HG03558 (cell line): ENCODE measurements at regions not wholly inside any gene's neighbourhood (a gene's known extent, or its start where the extent isn't known, plus 50 kb on each side); places are given as distances from the start of the nearest gene placed in this dataset.

Source experiments
- ATAC-seq: cut with Tn5 transposase; IDR thresholded peaks from one replicate; pipeline ENCODE4 v1.9.1; 2021; ENCODE audit warnings: moderate number of reproducible peaks; ENCODE audit not compliant: unreplicated experiment; ENCODE audit errors: extremely low read depth

DNA sequence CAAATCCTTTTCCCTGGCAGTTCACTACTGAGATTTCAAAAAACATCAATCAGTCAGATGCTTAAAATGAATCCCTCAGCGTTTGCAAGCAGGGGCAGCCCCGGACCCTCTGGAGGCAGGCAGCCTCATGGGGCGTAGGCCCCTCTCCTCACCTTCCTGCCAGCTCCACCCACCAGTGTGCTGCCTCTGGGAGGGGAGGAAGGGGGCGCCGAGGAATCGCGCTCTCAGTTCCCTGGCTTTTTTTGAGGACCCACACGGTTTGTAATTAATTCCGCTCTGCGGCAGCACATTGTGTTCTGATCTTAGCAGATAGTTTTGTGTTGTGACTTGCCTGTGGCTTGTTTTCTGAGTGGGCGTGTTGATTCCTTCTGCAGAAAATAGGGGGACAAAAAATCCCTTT is 159.9 kb downstream of the KLF13 start:
- no peak for ATAC-seq

DNA sequence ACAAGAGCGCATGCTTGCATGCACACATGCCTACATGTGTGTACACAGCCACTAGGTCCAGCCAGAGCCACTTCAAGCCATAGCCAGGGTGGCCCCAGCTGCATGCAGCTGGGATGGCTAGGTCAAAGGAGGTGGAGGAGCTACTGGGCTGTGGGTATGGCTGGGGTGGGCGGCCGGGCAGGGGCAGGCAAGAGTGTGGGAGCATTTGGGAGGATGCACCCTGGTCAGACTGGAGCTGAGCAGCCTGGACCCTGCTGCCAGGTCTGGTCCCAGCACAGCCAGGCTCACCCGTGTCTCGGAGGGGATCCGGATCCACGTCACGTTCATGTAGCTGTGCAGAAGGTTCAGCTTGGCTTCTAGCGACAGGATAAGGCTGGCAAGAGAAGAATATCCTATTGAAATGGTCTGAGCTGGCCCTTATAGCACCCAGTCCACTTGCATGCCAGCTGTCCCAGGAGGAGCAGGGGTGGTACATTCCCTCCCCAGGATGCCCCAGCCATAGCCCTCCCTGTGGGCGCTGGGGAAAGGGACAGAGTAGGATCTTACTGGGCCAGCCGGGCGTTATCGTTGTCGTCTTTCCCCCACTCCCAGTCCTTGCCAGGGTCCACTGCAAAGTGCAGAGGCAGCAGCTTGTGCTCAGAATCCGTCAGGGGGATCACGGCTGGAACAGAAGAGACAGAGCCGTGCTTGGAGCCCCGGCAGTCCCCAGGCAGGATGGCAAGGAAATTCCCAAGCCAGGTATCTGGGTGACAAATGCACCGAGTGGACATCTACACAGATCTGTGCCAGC is 160.5 kb downstream of the KLF13 start:
- ATAC-seq, result no peak

DNA sequence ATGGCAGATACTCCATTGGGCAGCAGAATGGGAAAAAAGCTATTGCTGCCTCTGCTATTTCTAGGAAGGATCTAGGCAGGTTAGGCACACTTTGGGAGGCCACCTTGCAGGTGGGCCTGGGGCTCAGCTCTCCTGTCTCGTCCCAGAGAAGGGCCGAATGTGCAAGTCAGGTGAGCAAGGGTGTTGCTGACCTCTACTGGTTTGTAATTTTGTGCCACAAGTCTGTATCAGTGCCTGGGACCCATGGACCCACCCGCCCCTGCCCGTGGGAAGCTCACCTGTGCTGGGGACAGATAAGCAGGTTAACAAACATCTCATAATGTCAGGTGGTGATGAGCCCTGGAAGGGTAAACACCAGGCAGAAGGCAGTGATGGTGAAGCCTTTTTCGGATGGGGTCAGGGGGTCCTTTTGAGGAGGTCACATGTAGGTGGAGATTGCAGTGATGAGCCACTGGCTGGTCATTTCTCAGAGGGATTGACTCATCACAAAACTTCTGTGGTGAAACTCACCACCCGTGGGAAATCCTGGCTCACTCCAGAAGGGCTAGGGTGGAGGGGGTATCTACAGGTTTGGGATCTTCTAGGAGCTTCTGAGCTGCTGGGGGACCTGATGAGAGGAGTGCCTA is 161.3 kb downstream of the KLF13 start:
- ATAC-seq, result no peak

DNA sequence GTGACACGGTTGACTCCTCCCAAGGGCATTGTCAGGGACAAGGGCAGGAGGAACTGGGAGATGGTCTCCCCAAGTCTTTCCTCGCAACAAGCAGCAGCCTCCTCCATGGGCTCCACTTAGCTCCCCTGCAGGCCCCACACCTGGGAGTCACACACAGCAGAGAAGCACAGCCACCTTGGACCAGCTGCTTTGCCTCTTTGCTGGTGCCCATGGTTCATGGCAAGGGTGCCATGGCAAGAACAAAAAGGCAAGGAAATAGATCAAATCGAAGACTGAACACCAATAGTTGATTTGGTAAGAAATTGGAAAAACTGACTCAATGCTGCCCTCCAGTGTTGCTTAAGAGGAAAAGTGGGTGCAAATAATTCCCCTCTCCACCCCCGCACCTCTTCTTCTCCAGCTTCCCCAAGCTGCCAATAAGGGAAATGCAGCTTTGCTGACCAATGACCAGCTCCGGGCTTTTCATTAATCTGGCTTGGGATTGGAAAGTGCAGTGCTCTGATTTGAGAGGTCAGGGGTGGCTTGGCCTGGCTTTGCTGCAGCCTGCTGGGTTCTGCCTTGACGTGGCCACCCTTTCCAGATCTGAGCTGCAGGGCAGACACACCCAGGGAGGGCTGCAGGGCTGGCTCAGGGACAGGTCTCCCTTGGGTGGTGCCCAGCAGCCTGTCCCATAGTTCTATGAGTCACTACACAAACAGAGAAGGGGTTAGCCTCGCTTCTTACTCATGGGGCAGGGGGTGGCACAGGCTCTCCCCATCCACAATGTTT is 162.0 kb downstream of the KLF13 start:
- no peak for ATAC-seq

DNA sequence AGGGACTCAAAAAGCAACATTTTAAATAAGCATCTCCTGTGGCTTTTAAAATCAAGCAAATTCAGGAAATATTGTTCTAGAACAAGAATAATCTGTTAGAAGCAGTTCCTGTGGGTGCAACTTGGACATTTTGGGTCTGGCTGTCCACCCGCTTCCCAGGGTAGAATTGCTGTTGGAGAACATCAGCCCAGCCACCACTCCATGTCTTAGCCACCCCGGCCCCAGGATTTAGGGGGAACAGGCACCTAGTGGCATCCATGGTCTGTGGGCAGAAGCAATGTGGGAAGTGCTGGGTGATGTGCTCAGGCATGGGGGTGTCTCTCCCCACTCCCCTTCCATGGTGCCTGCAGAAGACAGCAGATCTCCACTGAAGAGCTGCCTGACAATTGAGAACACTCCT is 162.6 kb downstream of the KLF13 start:
- no peak for ATAC-seq

DNA sequence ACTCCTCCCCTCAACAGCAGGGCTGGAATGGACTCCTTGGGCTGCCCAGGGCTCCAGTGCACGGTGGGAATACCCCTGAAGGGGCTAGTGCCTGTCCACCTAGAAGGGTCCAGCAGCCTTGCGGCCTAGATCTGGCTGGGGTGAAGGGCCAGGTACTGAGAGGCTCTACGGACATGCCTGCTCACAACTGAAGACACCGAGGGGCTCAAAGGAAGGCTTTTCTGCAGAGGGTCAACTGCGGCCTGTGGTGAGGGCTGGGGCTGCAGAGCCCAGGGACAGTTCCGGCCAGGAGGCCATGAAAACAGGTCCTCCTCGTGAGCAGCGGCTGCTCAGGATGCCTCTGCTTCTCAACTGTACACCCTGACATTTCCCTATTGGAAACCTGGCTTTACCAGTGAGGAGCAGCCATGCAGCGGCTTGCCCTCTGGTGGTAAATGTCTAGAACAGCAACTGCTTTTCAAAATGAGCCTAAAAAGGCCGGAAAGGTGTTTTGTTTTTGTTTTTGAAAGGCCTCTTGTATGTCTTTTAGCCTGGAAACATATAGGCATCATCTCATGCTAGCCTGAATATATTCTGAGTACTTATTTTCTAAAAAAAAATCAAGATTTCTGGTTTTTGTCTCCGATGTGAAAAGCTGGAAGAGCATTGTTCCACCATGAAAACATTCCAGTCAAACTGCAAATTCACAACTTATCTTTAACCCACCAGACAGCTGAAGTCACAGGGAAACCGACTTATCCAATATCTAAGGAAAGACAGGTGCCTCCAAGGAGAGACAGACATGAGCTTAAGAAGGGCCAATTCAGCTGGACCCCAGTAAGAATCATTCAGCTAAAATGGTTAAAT is 163.4 kb downstream of the KLF13 start:
- no peak for ATAC-seq

DNA sequence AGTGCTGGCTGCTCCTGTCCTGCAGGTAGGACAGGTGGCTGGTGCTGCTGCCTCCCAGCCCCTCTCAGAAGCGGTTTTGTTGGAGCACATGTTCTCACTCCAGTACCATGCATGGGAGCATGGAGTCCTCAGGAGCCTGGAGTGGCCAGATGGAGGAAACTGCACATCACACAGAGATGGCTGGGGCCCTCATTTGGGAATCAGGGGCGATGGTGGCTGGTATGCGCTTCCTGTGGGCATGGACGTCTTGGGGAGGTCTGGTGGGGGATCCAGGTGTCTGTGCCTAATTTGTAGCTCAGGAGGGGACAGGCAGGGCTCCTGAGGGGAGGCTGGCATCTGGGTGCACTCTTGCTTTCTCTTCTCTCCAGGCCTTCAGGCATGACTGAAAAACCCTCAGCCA is 168.2 kb downstream of the KLF13 start:
- no peak for ATAC-seq

DNA sequence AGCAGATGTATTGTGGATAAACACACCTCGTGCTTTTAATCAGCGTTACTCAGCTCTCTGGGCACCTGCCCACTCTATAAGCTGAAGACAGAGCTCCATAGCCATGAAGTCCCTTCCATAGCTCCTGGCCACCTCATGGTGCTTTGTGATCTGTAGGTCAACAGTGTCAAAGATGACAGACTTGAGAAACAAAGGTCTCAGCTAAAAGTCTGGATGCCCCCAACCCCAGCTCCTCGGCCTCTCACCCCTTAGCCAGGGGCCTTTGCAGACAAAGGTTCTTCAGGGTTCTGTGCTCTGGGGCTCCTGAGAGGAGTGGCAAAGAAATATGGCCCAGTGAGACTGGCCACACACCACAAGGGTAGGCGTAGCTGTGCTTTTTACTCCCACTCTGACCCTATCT is 168.6 kb downstream of the KLF13 start:
- no peak for ATAC-seq

DNA sequence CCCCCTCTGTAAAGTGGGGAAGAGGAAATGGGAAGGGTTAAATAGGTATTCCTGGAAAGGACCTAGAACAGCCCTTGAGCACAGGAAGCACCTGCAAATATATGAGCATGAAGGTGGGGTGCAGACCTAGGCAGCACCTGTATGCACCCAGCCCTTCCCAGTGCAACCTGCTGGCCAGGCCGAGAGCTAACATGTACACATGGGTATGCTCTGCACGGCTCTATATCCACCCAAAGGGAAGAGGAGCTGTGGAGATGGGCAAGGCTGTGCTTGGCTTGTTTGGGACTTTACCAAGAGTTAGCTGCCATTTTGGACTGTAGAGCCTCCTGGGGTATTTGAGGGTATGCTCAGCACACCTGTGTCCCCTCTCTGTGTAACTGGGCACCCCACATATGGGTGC is 171.2 kb downstream of the KLF13 start:
- ATAC-seq, result no peak

DNA sequence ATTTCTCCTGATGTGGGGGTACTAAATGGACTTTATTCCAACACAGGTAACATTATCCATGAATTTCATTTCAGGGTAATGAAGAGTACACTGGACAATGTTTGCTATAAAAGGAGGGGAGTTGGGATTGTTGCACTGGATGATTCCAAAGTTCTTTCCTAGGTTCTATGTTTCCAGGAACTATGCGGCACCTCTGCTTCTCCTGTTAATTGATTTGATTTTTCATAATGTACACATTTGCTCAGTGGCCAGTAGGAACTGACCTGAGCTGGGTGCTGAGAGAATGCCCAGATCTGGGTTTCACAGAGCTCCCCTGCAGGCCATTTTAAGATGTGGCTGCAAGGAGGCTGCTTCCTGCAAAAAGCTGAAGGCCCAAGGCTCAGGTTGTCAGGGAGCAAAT is 171.7 kb downstream of the KLF13 start:
- no peak for ATAC-seq

DNA sequence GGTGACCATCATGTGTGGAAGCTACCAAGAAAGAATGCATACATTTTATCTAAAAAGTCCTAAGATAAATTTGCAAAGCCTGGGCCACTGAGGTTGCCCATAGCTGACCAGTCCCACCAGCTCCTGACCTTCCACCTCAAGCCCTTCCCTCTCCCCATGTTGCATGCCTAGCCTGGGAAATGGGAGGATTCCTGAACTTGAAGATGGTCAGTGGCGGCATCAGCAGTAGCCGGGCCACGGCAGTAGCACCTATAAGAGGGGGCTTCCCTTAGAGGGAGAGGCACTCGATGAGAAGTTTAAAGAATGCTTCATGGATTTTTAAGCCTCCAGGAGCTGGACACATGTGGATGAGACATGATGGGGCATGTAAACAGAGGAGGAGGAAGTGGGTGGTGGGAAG is 172.1 kb downstream of the KLF13 start:
- ATAC-seq, result no peak

DNA sequence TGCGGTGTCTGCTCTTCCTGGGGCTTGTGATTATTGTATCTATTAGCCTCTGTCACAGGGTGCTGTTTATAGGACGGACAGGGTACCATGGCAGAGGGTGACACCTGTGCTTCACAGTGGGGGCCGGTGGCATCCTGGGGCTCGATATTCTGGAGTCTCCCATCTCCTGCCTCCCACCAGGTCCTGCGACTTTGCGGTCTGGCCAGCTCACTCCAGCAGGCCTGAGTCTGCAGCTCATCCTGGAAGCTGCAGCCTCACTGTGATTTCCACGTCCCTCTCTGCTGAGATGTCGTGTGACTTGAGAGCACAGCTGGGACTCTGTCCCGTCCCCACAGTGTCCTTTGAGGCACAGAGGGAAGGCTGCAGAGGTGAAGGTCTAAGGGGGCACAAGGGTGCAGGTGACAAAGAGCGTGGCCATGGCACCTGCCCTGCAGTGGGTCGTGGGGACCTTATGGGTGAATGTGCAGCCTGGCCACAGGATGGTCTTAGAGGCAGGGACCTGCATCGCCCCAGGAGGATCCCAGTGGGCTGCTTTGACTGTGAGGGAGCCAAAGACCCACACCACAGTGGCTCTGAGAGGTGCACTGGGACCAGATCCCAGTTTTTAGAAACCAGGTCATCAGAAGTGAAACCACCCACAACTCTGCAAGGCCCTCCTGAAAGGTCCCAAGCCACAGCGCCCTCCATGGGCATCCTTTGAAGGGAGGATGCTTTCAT is 172.8 kb downstream of the KLF13 start:
- ATAC-seq, result no peak

DNA sequence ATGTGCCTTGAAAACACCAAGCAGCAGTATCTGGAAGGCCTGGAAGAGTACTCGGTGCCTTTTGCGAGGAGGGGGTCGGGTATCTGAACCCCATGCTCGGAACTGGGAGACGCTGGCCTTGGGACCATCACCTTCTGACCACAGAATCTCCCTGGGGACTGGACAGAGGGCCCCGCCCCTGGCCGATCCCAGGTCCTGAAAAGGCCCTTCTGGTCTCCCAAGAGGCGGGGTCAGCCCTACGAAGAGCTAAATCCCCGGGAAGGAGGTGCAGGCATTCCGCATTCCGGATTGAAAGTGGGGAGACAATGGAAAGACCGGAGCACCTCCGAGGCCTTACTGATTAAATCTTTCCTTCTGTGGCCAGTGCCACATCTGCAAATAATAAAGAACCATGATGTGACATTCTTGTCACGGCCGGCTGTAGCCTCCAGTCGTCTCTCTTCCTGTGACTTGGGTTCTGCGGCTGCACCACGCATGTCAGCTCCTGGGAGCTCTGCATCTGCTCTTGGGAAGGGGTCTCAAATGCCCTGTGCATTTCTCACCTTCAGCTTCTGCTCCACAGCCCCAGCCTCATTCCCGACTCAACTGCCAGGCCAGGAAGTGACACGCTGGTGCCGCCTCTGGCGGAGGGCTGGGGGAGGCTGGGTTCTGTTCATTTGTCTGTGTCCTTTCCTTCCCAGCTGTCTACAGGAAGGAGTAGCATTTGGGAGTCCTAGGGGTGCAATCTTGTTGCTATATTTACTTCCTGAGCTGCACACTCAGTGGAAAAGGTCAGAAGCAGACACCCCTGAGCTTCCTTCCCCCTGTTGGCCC is 173.5 kb downstream of the KLF13 start:
- ATAC-seq, result no peak

DNA sequence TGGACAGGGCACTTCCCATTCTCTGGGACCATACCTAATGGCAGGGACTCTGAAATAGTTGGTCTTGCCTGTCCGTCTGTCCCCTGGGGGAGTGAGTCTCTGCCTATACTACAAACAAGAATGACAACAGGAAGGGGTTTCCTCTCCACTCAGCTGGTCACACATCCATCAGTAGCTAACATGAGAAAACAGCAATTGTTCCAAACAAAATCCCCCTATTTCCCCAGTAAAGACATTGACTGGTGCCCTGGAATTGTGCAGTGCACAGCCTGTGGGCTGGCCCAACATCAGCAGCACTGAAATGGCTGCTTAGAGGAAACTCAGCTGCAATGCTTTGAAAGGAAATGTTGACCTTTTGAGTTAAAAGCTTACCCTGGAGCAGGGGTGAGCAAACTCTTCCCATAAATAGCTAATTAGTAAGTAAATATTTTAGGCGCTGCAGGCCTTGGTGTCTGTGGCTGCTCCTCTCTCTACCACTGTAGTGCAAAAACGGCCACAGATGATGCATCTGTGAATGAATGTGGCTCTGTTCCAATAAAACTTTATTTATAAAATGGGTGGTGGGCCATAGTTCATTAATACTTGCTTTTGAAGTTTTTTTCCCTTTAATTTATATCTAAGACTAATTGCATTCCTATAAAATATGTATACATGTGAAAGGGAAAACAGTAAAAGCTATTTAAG is 174.3 kb downstream of the KLF13 start:
- no peak for ATAC-seq

DNA sequence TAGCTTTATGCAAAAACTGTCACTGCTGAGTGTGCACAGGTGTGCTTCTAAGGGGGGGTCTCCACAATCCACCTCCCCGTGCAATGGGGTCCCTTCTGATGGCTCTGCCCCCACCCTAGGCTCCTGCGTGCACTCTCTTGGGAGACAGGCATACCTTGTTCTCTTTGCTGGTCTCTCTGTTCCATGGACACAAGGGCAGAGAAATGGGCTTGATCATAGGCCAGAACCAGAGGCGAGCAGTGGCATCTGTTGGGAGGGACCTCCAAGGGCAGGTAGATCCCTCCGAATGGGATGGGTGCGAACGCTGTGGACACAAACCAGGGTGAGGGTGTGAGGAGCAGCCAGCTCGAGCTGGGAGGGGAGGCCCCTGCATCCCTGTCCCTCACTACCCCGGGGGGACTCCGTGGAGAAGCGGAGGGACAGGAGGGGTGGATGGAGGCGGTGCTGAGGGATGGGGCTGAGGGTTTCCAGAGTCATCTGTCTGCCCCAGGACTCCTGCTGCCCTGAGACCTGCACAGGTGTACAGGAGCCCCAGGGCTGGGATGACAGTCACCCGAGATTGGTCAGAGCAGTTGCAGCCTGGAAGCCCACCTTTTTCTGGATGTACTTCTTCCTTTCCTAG is 175.0 kb downstream of the KLF13 start:
- no peak for ATAC-seq

DNA sequence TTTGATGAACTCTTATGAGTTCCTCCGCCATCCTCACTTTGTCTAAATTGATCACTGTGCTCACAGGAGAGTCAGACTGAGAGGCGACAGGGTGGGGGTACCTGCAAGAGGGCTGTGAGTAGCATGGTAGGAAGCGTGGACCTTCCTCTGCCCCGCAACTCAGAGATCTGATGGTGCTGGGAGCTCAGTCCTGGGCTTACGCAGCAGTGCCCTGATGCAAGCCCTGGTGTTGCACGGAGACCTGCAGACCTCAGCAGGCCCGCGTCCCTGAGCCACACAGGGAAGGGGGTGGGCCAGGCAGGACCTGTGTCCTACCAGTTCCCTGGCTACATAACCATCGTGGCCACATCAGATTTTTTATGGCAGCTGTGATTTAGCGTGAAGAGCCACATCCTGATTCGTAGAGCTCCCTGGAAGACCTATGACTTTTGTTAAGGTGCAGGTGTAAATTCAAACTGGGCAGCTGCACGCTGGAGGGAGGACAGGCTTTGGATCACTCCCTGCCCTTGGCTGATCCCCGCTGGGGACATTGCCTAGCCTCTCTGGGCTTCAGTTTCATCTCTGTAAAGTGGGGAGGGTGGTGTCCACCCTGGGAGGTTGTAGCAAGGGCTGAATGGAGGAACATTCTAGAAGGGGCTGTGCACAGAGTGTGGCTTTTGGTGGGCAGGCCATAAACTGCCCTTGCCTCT is 176.1 kb downstream of the KLF13 start:
- ATAC-seq, result no peak

DNA sequence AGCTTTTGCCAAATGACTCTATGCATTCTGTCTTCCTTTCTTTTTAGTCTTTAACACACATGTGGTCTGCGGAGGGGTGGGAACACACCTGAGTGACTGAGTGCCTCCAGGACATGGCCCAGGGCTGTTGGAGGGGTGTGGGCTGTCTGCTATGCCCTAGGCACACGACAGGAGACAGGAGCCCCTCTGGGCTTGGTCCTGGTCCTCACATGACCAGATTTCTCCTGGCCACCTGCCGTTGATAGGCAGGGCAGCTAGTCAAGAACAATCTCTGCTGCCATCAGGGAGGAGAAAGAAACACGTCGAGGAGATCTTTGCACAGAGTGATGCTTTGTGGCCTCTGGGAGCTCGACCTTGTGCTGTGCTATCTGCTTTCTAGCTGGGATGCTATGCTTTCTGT is 176.6 kb downstream of the KLF13 start:
- no peak for ATAC-seq
